Stimulated activated CD4-positive, alpha-beta T cell treated with anti-CD3 and anti-CD28 coated beads, Interleukin-2, amount 100 ng/mL, for 24 hours (primary cell): ENCODE measurements at regions not wholly inside any gene's neighbourhood (a gene's known extent, or its start where the extent isn't known, plus 50 kb on each side); places are given as distances from the start of the nearest gene placed in this dataset.

Experiments used
- DNase-seq, 2 donors: peaks; one replicate each; pipeline ENCODE4 v3.0.0-alpha.2; 2020

GRCh38 chr14:101110729-101111619 lies 207.5 kb upstream of the RTL1 start:
- DNase-seq: no peak

GRCh38 chr14:101111620-101112290 lies 208.2 kb upstream of the RTL1 start:
- DNase-seq: no peak

- DNase-seq: peak in 1 of 2 donors; percentile 8
Measured at GRCh38 chr14:101112351-101113107, 209.0 kb upstream of the RTL1 start.

GRCh38 chr14:101113108-101113612 lies 209.6 kb upstream of the RTL1 start:
- no peak for DNase-seq

- DNase-seq: peak in 1 of 2 donors; percentile 11
Measured at GRCh38 chr14:101113835-101114725, 210.6 kb upstream of the RTL1 start.

- peak in 1 of 2 donors; percentile 5 for DNase-seq
Measured at GRCh38 chr14:101114726-101115515, 211.4 kb upstream of the RTL1 start.

GRCh38 chr14:101115652-101116051 lies 212.1 kb upstream of the RTL1 start:
- DNase-seq: peak in 1 of 2 donors; percentile 5

GRCh38 chr14:101116065-101116464 lies 212.5 kb upstream of the RTL1 start:
- peak in 1 of 2 donors; percentile 7 for DNase-seq

- DNase-seq: no peak
Measured at GRCh38 chr14:101116486-101117130, 213.1 kb upstream of the RTL1 start.

- DNase-seq: no peak
Measured at GRCh38 chr14:101117543-101117942, 214.0 kb upstream of the RTL1 start.

- DNase-seq: peak in 1 of 2 donors; percentile 12
Measured at GRCh38 chr14:101118233-101118632, 214.7 kb upstream of the RTL1 start.

- DNase-seq: peak in 1 of 2 donors; percentile 15
Measured at GRCh38 chr14:101118746-101119591, 215.4 kb upstream of the RTL1 start.

GRCh38 chr14:101119830-101120571 lies 216.5 kb upstream of the RTL1 start:
- DNase-seq: peak in 1 of 2 donors; percentile 11

GRCh38 chr14:101120641-101121507 lies 217.4 kb upstream of the RTL1 start:
- peak; percentile 14 to 16 for DNase-seq

GRCh38 chr14:101121508-101122139 lies 218.1 kb upstream of the RTL1 start:
- DNase-seq: peak in 1 of 2 donors; percentile 13

GRCh38 chr14:101122237-101123141 lies 219.0 kb upstream of the RTL1 start:
- DNase-seq: peak in 1 of 2 donors; percentile 11
